Calu3 (cell line): ENCODE measurements at regions not wholly inside any gene's neighbourhood (a gene's known extent, or its start where the extent isn't known, plus 50 kb on each side); places are given as distances from the start of the nearest gene placed in this dataset.

ENCODE experiments used
- BruUV-seq: library from RNA; stranded (reverse); fragments of 400-500 nt; replicated peaks from 2 replicates; lab custom pipeline; 2021; lab: Mats Ljungman, UMichigan
- CTCF ChIA-PET: fragments of 300-600 bp; sonication (Branson Sonifier 250); formaldehyde crosslinking; loops from one replicate; lab custom pipeline; 2022; ENCODE audit warnings: antibody characterized with exemption; lab: Charles Lee
- DNase-seq: peaks from one replicate; pipeline ENCODE4 v3.0.0; 2022
- H3K27ac Mint-ChIP-seq: one replicate; pipeline ENCODE4 v1.8.0; 2022; ENCODE audit warnings: mixed read lengths; ENCODE audit not compliant: unreplicated experiment
- H3K27me3 Mint-ChIP-seq: one replicate; pipeline ENCODE4 v1.8.0; 2022; ENCODE audit warnings: mixed read lengths; ENCODE audit not compliant: unreplicated experiment
- H3K36me3 Mint-ChIP-seq: one replicate; pipeline ENCODE4 v1.8.0; 2022; ENCODE audit warnings: mild to moderate bottlenecking, moderate library complexity, mixed read lengths; ENCODE audit not compliant: insufficient read depth, unreplicated experiment
- H3K4me1 Mint-ChIP-seq: one replicate; pipeline ENCODE4 v1.8.0; 2022; ENCODE audit warnings: mild to moderate bottlenecking, low read depth, mixed read lengths; ENCODE audit not compliant: unreplicated experiment
- H3K4me3 Mint-ChIP-seq: one replicate; pipeline ENCODE4 v1.8.0; 2022; ENCODE audit warnings: mild to moderate bottlenecking, low read depth, moderate library complexity, mixed read lengths; ENCODE audit not compliant: unreplicated experiment
- H3K9me3 Mint-ChIP-seq: one replicate; pipeline ENCODE4 v1.8.0; 2022; ENCODE audit warnings: low read depth, mixed read lengths; ENCODE audit not compliant: unreplicated experiment
- intact Hi-C: fragments of 100-400 bp; cut with micrococcal nuclease; formaldehyde crosslinking; loops from one replicate; pipeline ENCODE4 v1.10.0; 2022; ENCODE audit not compliant: unreplicated experiment
- TF ChIP-seq, protein P1 (sequence below): fragments of 200-600 bp; IDR thresholded peaks from one replicate; pipeline ENCODE4 v1.8.0; 2022; ENCODE audit warnings: antibody characterized with exemption; ENCODE audit not compliant: unreplicated experiment

DNA sequence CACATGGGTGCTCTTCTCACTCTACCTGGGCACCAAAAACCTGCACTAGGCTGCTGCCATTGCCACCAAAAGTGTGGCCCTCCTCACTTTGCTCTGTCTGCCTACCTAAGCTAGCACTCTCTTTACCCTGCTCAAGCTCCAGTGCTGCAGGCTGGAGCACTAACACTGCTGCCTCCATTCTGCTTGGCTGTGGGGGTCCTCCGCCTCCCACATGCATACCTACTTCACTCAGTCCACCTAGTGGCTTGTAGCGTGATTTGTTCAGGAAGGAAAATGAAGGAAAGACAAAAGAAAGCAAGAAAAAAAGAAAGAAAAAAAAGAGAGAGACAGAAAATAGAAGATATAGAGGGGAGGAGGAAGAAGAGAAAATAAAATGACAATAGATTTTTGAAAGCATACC, 1339.4 kb upstream of the CHAC2 start:
- H3K4me1 Mint-ChIP-seq = no peaks in the 10 kb centered on the region
- H3K27ac Mint-ChIP-seq = no peak overlapping the region
- no peak for DNase-seq
- intact Hi-C loops = no loop called here
- CTCF ChIA-PET = no interaction called here
- no peak overlapping the region for H3K4me3 Mint-ChIP-seq
- BruUV-seq = no TSS peak
- peaks cover 19% of the 10 kb centered on the region for H3K9me3 Mint-ChIP-seq
- TF ChIP-seq, protein P1, sequence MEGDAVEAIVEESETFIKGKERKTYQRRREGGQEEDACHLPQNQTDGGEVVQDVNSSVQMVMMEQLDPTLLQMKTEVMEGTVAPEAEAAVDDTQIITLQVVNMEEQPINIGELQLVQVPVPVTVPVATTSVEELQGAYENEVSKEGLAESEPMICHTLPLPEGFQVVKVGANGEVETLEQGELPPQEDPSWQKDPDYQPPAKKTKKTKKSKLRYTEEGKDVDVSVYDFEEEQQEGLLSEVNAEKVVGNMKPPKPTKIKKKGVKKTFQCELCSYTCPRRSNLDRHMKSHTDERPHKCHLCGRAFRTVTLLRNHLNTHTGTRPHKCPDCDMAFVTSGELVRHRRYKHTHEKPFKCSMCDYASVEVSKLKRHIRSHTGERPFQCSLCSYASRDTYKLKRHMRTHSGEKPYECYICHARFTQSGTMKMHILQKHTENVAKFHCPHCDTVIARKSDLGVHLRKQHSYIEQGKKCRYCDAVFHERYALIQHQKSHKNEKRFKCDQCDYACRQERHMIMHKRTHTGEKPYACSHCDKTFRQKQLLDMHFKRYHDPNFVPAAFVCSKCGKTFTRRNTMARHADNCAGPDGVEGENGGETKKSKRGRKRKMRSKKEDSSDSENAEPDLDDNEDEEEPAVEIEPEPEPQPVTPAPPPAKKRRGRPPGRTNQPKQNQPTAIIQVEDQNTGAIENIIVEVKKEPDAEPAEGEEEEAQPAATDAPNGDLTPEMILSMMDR = no peak
- no peaks in the 10 kb centered on the region for H3K27me3 Mint-ChIP-seq
- no peaks in the 10 kb centered on the region for H3K36me3 Mint-ChIP-seq

DNA sequence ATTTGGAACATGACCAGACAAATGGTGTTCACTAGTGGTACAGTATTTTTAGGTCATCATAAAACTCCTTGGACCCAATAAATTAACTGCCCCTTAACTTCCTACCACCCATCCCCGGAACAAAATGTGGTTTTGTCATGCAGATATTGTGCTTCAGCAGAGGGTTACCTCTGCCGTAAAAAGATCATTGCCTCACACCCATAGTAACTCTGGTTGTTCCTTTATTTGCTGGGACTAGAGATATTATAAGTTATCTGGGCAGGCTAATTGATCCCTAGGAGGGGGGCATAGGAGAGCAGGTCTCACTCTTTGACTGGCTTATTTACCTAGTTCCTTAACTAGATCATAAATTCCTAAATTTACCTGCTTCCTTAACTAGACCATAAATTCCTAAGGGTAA, 1343.9 kb upstream of the CHAC2 start:
- H3K9me3 Mint-ChIP-seq = peaks cover 15% of the 10 kb centered on the region
- no peaks in the 10 kb centered on the region for H3K36me3 Mint-ChIP-seq
- no peak overlapping the region for H3K4me3 Mint-ChIP-seq
- H3K27ac Mint-ChIP-seq = no peak overlapping the region
- TF ChIP-seq, protein P1 = no peak
- no peak for DNase-seq
- H3K27me3 Mint-ChIP-seq = no peaks in the 10 kb centered on the region
- CTCF ChIA-PET = no interaction called here
- H3K4me1 Mint-ChIP-seq = no peaks in the 10 kb centered on the region
- no TSS peak for BruUV-seq
- intact Hi-C loops = no loop called here

DNA sequence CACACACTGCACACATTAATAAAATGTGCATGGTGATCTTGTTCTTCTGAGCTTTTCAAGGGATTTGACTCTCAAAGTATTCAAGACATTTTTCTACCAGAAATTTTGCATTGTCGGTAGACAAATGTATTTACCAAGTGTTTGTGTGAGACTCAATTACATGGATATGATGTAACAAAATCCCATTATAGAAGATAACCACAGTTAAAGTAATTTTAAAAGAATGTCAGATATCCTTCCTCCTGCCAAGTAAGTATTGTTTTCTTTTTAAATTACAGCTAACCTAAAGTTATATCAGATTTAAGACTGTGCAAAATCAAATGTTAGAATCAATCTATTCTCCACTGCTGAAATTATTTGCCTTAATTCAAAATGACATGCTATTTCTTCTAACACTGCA, 1344.5 kb upstream of the CHAC2 start:
- TF ChIP-seq, protein P1 = no peak

DNA sequence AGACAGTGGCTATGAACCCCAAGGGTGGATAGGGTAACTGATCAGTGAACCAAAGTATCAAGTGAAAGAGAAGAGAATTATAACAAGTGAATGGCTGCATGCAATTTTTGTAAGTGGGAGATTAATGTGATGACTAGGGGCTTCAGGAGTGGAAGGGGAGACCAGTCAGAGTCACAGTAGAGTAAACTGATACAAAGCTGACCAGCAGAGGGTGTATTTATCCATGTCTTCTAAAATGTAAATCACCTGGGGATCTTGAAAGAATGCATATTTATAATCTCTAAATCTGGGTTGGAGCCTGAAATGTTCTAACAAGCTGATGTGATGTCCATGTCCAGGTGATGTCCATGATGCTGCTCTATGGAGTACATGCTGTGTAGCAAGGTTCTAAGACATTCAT, 1351.3 kb upstream of the CHAC2 start:
- no TSS peak for BruUV-seq
- Mint-ChIP-seq H3K27ac (no peak overlapping the region), H3K9me3 (peaks cover 13% of the 10 kb centered on the region), H3K27me3 (no peaks in the 10 kb centered on the region), H3K4me1 (no peaks in the 10 kb centered on the region), H3K4me3 (no peak overlapping the region), H3K36me3 (no peaks in the 10 kb centered on the region)
- no peak for DNase-seq
- TF ChIP-seq, protein P1 = no peak
- intact Hi-C loops = loop anchor here (5.0 kb wide), 1 partner anchor 656 kb away; no protein-coding TSS in a partner anchor
- CTCF ChIA-PET = no interaction called here

More for the DNA sequence above, 1344.5 kb upstream of the CHAC2 start:
- CTCF ChIA-PET = no interaction called here
- H3K27me3 Mint-ChIP-seq = no peaks in the 10 kb centered on the region
- H3K4me1 Mint-ChIP-seq = no peaks in the 10 kb centered on the region
- H3K27ac Mint-ChIP-seq = no peak overlapping the region
- no peaks in the 10 kb centered on the region for H3K36me3 Mint-ChIP-seq
- intact Hi-C loops = no loop called here
- H3K4me3 Mint-ChIP-seq = no peak overlapping the region
- H3K9me3 Mint-ChIP-seq = peaks cover 15% of the 10 kb centered on the region
- no TSS peak for BruUV-seq
- no peak for DNase-seq
